ENCODE measurements at regions not wholly inside any gene's neighbourhood (a gene's known extent, or its start where the extent isn't known, plus 50 kb on each side); places are given as distances from the start of the nearest gene placed in this dataset.

DNA sequence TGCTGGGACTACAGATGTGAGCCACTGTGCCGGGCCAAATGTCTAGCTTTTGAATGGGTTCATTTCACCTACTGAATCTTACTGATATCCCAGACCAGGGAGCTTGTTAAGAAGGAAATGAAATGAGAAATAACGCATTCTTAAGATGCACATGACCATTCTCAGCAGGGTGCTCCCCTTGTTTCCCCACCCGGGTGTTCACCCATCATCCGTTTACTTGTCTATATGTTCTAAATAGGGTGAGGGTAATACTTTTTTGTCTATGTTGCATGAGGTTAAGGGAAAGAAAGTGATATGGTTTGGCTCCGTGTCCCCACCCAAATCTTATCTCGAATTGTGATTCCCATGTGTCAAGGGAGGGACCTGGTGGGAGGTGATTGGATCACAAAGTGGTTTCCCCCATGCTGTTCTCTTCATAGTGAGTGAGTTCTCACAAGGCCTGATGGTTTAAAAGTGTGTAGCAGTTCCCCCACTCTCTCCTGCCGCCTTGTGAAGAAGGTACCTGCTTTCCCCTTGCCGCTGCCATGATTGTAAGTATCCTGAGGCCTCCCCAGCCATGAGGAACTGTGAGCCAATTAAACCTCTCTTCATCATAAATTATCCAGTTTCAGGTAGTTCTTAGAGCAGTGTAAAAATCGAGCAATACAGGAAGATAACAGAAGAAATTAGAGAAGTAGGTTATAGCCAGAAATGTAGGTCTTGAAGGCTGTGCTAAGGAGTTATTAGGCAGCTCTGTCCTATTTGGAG, 129.1 kb downstream of the DDX1 start:
- no peak for DNase-seq

DNA sequence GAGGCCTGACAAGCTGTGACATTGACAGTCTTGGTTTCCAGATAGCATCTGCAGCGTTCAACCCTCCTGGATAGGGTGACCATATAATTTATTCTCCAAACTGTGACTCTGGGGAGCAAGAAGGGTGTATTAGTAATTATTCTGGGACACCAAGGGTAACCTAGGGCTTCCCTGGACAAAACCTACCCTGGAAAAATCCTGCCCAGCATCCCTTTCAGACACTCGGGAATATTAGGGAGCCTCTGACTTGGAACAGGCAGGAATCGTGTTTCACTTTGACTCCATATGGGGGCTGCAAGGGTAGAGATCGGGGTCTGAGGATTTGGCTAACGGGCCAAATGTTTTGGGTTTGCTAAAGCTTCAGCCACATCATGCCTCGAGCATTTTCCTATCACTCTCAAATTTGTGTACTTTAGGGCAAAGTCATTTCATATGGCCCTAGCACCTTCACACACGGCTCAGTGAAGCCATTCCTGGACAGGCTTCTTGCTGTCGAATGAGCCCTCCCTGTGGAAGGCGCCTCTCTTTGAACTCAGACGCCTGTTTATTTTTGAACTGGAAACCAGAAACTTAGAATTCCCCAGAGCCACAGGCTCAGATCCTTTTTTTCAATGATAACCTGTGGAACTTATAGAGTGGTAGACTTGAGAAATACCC, 129.9 kb downstream of the DDX1 start:
- DNase-seq = no peak

DNA sequence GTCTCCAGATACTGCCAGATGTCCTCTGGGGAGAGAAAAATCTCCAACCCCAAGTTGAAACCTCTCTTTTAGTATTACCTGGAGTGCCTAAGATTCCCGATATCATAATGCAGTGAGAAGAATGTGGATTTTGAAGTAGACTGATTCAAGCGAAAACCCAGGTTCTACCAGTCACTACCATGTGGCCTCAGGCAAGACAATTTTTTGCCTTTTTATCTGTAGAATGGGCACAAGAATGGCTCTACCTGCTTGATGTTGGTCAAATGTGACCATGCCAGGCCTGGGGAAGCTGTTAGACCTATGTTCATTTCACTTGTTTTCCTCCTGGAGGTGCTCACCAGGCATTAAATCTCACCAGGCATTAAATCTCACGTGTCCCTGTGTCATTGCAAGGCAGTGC, 131.3 kb downstream of the DDX1 start:
- no peak for DNase-seq

DNA sequence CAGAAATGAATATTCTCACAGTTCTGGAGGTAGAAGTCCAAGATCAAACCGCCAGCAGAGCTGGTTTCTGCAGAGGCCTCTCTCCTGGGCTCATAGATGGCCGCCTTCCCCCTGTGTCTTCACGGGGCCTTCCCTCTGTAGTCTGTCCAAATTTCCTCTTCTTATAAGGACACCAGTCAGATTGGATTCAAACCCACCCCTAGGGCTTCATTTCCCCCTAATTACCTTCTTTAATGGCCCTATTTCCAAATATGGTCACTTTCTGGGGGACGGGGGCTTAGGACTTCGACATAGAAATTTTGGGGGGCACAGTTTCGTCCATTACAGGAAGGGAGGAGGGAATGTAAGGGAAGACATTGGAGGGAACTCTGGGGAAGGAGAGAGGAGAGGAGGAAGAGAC, 132.6 kb downstream of the DDX1 start:
- no peak for DNase-seq

DNA sequence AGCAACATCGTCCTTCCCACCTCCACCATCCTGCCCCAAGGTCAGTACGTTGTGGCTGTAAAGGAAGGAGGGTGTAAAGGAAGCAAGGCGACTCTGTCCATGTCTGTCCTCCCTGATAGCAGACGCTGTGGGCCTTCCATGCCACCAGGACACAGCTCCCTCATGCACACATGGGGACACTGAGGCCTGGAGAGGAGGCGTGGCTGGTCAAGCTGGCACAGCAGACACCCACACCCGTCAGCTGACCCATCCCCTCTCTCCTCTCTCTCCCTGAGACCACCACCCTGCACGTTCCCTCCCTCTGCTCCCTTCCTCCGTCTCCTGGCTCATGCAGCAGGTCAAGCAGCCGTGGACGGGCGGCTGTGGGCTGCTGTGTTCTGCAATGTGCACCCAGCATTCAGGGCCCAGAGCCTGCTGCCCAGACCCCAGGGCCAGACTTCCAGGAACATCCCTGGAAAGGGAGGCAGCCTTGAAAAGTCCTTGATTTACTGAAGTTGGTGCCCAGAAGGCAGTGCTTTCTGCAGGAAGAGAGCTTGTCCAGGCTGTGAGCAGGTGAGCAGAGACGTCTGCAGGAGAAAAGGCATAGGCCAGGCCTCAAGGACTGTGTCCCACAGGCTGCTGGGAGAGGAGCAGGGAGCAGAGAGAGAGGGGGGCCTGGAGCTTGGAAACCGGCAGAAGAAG, 133.6 kb downstream of the DDX1 start:
- DNase-seq = no peak

DNA sequence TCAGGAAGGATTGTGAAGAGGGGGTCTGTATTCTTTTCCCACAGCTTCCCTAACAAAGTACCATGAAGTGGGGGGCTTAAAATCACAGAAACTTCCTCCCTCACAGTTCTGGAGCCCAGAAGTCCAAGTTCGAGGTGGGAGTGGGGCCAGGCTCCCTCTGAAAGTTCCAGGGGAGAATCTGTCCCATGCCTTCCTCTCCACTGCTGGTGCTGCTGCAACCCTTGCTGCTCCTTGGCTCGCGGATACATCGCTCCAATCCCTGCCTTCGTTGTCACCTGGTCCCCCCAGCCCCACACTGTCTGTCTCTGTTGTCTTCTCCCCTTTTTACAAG, 134.1 kb downstream of the DDX1 start:
- DNase-seq = no peak

DNA sequence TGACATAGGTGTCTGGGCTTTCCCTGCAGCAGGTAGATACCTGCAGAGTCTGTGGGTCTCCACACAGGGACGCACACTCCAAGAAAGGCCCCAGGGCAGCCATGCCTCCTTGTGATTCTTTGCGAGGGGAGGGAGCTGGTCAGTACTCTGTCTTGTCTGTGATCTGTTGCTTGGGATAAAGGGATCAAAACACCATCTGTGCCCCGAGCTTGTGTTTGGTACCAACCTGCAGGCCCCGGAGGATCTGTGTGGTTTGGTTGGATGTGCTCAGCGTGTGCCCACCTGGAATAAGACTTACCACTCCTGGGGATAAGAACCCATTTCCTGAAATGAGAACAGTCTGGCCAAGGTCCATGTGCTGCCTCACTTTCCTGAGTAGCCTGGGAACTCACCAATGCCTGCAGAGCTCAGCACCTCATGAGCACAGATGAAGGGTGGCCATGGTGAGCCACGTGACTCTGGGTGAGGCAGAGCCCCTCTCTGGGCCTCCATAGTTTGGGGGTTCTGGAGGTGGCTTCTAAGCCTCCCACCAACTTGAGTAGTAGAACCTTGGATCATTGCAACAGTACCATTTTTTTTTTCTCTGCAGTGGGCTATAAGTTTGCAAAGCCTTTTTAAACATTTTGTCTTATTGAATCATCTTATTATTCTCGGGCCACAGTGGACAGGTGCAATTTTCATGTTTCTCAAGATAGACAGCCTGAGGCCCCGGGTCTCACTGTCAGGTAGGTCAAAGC, 134.8 kb downstream of the DDX1 start:
- no peak for DNase-seq

DNA sequence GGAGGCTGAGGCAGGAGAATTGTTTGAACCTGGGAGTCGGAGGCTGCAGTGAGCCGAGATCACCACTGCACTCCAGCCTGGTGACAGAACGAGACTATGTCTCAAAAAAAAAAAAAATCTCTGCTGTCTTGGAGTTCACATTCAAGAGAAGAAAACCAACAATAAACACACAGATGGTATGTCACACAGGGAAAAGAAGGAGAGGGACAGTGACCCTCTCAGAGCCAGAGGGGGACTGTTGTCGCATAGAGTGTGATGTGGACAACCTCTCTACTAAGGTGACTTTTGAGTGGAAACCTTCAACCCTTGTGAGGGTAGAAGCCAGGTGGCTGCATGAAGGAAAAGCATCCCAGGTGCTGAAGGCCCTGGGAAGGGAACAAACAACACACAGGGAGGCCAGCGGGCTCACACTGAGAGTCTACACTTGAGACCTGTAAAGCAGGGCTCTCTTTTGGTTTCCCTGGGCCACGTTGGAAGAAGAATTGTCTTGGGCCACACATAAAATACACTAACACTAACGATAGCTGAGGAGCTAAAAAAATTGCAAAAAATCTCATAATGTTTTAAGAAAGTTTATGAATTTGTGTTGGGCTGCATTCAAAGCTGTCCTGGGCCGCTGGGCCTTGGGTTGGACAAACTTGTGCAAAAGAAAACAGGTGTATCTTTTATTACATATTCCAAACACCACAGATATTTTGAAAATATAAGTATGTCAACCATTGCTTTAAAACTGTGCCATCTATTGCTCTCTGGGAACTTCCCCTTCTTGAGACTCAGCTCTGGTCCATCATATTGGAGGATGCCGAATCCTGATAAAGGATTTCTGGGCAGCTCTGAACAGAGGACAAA, 136.0 kb downstream of the DDX1 start:
- no peak for DNase-seq

DNA sequence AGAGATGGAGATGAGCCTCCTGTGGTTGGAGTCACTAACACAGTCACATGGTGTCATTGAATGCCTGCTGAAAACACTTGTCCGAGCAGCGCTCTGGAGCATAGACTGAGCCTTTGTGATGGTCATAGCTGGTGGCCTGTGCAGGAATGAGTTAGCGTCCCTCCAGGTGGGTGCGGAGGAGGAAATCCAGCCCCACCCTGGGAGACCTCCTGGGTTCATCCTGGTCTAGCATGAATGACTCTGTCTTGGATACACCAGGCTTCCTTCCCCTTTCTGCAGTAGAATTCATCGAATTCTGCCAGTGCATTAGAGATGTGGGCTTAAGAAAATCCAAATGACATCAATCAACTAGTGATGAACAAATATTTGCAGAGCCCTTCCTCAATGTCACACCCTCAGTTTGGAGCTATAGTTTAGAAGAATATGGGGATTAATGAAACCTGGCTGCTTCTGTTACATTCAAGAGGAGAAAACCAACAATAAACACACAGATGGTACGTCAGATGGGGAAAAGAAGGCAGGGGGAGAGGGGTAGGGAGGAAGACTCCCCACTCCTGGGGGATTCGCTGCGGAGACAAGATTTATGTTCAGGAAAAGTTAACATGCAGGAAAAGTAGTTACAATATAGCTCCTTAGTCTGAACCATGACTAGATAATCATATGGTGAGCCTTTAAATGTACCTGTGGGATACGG, 136.7 kb downstream of the DDX1 start:
- DNase-seq = no peak

DNA sequence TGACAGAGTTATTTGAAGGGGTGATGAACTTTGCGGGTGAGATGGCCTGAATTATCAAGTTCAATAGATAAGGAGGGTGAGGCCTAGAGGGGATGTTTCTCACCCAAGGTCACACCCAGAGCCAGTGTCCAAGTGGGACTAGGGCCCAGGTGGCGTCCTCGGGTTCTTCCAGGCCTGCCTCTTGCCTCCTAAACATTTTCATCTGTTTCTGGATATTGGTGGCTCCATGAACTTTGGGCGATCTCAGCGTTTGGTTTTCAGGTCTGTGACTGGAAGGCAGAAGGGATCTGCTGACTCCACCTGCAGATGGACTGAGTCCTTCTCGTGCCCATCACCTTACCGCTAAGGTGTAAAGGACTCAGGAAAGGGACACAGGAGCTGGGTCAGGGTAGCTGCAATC, 137.3 kb downstream of the DDX1 start:
- no peak for DNase-seq

DNA sequence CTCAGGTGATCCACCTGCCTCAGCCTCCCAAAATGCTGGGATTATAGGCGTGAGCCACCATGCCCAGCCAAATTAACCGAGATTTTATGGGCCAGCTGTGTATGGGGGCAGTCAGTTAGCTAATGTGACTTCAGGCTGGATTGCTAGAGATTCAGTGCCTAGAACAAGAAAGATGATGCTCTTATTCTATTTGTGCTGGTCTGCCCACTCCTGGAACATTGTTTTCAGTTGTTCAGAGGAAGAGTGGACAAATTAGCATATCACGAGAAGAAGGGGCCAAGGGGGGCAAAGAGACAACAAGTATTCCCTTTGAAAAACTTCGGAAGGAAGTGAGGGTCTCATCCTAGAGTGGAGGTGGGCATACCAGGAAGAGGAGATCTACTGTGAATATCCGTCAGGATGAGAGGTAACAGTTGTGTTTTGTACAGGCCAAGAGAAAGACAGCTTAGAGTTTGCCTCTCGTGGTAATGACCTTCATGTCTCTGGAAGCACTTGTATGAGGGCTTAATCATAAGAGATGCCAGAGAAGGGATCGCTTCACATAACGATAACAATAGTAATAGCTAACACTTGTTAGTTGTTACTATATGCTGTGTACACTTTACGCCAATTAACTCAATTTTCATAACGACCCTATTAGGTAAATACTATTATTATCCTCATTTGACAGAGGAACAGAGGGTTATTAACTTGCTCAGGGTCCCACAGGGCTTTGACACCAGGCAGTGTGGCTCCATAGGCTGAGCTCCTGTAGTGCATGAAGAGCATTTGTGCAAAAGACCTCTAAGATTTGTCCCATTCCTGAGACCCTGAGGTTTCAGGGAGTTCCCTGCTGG, 138.3 kb downstream of the DDX1 start:
- DNase-seq = no peak

DNA sequence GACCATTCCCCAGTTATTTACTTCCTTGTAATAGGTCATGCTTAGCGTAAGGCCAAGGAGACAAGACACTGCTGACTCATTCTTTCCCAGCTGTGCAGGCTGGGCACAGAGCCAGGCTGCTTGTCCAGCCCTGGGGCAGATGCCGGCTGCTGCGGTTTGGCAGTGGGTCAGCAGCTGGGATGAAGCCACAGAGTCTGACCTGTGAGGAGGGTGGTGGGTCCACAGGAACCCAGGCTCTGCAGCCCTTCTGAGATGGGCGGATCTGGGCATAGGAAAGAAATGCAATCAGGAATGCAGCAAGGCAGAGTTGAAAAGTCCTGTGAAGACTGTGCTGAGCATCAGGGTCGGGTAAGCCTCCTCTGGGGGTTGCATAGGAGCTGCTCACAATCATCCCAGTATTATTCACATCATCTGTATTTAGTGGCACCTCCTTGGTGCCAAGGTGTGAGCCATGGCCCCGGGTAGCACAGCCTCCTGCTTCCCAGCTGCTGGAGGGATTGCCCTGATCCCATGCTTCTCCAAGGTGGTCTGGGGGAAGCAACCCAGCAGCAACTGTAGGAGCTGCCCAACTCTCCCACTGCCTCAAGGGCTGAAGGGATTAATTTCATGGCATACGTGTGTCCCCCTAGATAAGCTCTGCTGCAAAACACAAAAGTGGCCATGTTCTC, 139.0 kb downstream of the DDX1 start:
- no peak for DNase-seq

DNA sequence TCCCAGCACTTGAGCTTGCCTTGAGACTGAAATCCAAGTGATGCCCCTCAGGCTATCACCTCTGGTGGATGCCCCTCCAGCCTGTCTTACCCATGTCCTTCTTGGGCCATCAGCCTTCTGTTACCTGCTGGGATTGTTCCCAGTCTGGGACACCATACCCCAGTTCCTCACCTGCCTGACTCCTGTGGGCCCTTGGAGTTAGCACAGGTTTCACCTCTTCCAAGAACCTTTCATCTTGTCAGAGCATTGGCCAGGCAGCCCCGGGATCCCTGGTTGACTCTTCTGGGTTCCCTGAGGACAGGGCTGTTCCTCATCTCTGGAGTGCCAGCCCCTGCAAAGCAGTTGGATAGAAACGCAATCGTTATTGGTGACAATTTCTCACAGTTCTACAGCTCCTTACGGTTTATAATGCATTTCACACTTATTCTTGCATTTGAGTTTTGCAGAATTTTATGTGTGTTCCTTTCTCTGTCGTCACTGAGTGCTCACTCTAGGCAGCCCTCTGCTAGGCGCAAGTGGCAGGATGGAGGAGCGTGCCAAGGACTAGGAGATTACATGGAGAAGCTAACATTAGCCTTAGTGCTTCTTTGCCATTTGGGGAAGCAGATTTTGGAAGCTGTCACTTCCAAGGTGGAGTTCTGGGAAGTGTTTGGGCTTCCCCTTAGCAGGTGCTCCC, 139.7 kb downstream of the DDX1 start:
- DNase-seq = no peak

DNA sequence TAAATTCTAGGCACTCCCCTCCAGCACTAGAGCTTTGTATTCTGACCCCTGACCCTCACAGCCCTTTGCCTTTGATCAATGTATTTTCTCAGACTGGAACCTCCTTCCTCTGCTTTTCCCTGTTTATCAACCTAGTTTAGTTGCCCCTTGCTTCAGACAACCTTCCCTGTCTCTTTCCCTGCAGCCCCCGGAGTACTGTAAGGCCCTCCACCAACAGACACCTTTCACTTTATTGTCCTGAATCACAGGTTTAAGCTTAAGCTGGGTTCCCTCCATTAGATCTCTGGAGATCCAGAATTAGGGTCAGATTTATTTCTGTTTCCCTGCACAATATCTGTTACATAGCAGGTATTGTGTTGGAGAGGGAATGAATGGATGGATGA, 140.2 kb downstream of the DDX1 start:
- no peak for DNase-seq

DNA sequence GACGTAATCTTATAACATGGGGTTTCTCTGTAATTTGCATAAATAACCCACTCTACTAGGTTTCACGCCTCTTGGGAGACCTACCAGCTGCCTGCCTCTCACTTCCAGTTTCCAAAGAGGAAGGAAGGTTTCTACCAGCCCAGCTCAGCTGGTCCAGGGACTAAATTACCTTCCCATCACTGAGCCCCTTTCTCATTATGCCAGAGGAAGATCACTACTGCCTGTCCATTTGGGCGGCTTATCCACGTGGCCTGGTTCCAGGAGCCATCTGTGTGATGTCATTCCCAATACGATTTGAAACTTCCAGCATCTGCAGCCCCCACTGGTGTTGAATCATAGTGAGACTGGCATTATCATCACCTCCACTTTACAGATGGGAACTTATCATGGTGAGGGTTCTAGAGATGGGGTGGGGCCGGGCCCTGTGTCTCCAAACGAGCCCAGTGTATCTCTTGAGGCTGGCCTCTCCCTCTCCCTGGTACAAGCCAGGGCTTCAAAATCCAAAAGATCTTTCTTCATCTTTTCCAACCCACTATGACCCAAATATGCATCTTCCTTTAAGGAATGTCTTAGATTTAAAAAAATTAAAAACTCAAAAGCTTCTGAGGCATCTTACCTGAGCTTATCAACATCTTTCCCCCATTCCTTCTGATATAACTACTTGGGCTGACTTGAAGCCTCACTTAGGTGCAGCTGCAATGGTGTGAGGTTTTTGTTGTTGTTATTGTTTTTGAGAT, 140.8 kb downstream of the DDX1 start:
- DNase-seq = no peak

DNA sequence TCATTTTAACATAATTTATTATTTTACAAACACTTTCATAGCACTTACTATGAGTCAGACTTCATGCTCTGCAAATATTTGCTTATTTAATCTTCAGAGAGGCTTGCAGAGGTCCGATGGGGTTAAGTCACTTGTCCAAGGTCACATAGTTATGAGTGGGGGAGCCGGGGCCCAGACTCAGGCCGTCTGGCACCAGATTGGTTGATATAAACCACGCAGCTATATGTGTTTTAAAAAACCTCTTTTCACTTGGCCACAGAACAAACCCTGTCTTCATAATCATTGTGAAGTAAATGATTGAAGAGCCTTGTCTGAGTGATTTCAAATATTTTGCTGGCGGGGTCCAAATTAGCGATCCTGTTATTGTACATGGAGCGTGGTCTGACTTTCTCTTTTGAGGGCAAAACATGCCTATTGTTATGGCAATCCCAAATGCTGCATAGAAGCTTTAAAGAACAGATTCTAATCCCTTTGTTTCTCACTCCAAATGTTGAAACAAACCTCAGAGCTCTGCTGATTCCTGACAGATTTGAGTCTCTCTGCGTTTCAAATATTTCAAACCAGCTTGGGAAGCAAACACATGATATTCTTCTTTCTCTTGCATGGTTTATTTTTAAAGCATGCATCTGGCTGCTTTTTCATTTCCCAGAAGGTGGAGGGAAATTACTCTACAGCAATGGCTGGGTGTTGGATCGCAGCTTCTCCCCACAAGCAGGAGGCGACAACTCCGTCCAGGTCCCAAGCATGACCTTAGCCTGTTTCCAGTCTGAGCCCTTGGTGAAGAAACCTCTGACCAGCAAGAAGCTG, 142.4 kb downstream of the DDX1 start:
- DNase-seq = no peak

DNA sequence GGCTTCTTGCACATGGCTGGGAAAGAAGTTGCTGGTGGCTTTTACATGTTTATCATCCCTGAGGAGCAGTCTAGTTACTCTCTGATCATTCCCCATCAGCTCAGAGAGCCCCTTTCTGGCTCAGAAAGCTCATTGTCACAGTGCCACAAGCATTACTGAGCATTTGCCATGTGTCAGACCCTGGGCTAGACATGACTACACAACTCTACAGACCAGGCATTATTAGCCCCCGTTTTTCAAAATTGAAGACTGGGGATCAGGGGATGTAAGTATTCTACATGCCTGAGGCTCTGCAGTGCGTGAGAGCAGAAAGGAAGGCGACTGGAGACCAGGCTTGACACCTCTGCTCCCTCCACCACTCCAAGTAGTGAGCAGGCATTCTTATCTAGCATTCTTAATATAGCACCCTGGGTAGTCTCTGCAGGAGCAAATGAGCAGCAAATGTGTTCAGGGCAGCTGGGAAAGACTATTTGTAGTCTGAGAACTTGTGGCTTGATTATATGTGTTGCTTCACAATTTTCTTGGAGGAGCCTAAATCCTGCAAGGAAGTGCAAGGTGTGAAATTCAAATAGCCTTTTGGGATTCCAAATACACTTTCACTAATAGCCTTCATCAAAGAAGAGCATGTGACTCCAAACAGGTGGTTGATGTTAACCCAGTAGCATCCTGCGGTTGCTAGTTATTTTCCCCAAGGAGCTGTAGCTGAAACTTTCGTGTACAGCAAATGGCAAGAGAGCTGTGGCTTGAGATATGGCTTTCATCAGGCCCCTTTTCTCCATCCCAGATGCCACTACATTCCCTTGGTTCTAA, 143.2 kb downstream of the DDX1 start:
- no peak for DNase-seq
